ENCODE measurements at regions not wholly inside any gene's neighbourhood (a gene's known extent, or its start where the extent isn't known, plus 50 kb on each side); places are given as distances from the start of the nearest gene placed in this dataset.

- ATAC-seq (ENCODE audit: insufficient number of reproducible peaks, low FRiP score, low read depth): no peak
- DNase-seq (ENCODE audit: low spot score): no peak
- H3K27me3 ChIP-seq (replicated peaks; ENCODE audit: insufficient read depth): no peaks in the 10 kb centered on the region
- H3K36me3 ChIP-seq: no peaks in the 10 kb centered on the region
- H3K4me3 ChIP-seq: peak overlapping the region; percentile 39
- H3K9me3 ChIP-seq: no peaks in the 10 kb centered on the region
- no peak for TF ChIP-seq CTCF (IDR thresholded peaks at IDR 0.05)
- peaks cover 11 to 12% of the 10 kb centered on the region in 2 donors for H3K4me1 ChIP-seq (ENCODE audit: control insufficient read depth in 1 of 2, low read depth in 2 of 2)
- H3K27ac ChIP-seq: no peak overlapping the region
Measured at GRCh38 chr3:106206146-106206545, 337.3 kb upstream of the CBLB start.

GRCh38 chr3:106206613-106207012 is 337.8 kb upstream of the CBLB start:
- no peak for TF ChIP-seq CTCF (IDR thresholded peaks at IDR 0.05)
- ATAC-seq (ENCODE audit: insufficient number of reproducible peaks, low FRiP score, low read depth) (no peak), DNase-seq (ENCODE audit: low spot score) (no peak)
- Histone ChIP-seq H3K4me1 (ENCODE audit: control insufficient read depth in 1 of 2, low read depth in 2 of 2) (peaks cover 11 to 12% of the 10 kb centered on the region in 2 donors), H3K9me3 (no peaks in the 10 kb centered on the region), H3K36me3 (no peaks in the 10 kb centered on the region), H3K27ac (no peak overlapping the region), H3K4me3 (peak overlapping the region; percentile 39), H3K27me3 (replicated peaks; ENCODE audit: insufficient read depth) (no peaks in the 10 kb centered on the region)

- Histone ChIP-seq H3K4me1 (ENCODE audit: control insufficient read depth in 1 of 2, low read depth in 2 of 2) (peaks cover 11 to 12% of the 10 kb centered on the region in 2 donors), H3K4me3 (peak overlapping the region; percentile 23), H3K9me3 (no peaks in the 10 kb centered on the region), H3K27me3 (replicated peaks; ENCODE audit: insufficient read depth) (no peaks in the 10 kb centered on the region), H3K27ac (no peak overlapping the region), H3K36me3 (no peaks in the 10 kb centered on the region)
- no peak for TF ChIP-seq CTCF (IDR thresholded peaks at IDR 0.05)
- ATAC-seq (ENCODE audit: insufficient number of reproducible peaks, low FRiP score, low read depth): no peak
- no peak for DNase-seq (ENCODE audit: low spot score)
Measured at GRCh38 chr3:106208251-106208650, 339.4 kb upstream of the CBLB start.

DNA sequence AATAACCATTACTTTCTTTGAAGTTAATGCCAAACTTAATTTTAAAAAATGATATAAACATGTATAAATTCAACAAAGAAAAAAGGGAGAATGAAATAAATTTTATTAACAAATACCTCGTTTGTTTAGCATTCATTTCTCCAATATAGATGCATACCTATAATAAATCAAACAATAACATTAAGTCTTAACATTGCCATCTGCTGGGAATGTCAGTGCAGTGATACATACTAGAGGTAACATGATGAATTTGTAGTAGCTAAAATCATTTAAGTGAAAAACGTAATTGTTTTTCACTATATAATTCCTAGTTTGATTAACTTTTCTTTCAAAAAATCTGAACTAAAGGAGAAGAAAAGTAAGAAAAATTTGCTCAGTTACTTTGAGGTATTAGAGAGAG is 340.2 kb upstream of the CBLB start:
- Histone ChIP-seq H3K27ac (no peak overlapping the region), H3K4me3 (no peak overlapping the region), H3K4me1 (ENCODE audit: control insufficient read depth in 1 of 2, low read depth in 2 of 2) (peaks cover 11 to 12% of the 10 kb centered on the region in 2 donors), H3K9me3 (no peaks in the 10 kb centered on the region), H3K27me3 (replicated peaks; ENCODE audit: insufficient read depth) (no peaks in the 10 kb centered on the region), H3K36me3 (no peaks in the 10 kb centered on the region)
- ATAC-seq (ENCODE audit: insufficient number of reproducible peaks, low FRiP score, low read depth): no peak
- TF ChIP-seq CTCF (IDR thresholded peaks at IDR 0.05): no peak
- DNase-seq (ENCODE audit: low spot score): no peak

- no peak for ATAC-seq (ENCODE audit: insufficient number of reproducible peaks, low FRiP score, low read depth)
- TF ChIP-seq CTCF (IDR thresholded peaks at IDR 0.05): no peak
Measured at GRCh38 chr3:106209482-106209881, 340.7 kb upstream of the CBLB start.

More at GRCh38 chr3:106209482-106209881, 340.7 kb upstream of the CBLB start:
- Histone ChIP-seq H3K4me3 (no peak overlapping the region), H3K27ac (no peak overlapping the region), H3K4me1 (ENCODE audit: control insufficient read depth in 1 of 2, low read depth in 2 of 2) (peaks cover 11 to 12% of the 10 kb centered on the region in 2 donors), H3K9me3 (no peaks in the 10 kb centered on the region), H3K36me3 (no peaks in the 10 kb centered on the region), H3K27me3 (replicated peaks; ENCODE audit: insufficient read depth) (no peaks in the 10 kb centered on the region)
- no peak for DNase-seq (ENCODE audit: low spot score)
